CD14-positive monocyte (primary cell): ENCODE measurements at regions not wholly inside any gene's neighbourhood (a gene's known extent, or its start where the extent isn't known, plus 50 kb on each side); places are given as distances from the start of the nearest gene placed in this dataset.

Source experiments
- DNase-seq, 3 donors: peaks; one replicate each; pipeline ENCODE4 v3.0.0-alpha.2; 2011 to 2022
- H2AFZ ChIP-seq: 2 replicates; pipeline ENCODE4 v1.6.0; 2012; ENCODE audit warnings: mild to moderate bottlenecking, low read depth, low read length, inconsistent platforms; ENCODE audit not compliant: insufficient read depth, poor library complexity, severe bottlenecking
- H3K27ac ChIP-seq, 2 donors: 1 replicate in 1 of 2; 2 replicates in 1 of 2; pipeline ENCODE4 v1.5.1; 2012 to 2013; ENCODE audit warnings: low read length in 2 of 2, control low read depth in 1 of 2, inconsistent platforms in 1 of 2, low read depth in 1 of 2, mild to moderate bottlenecking in 1 of 2
- H3K27me3 ChIP-seq, 2 donors: one replicate each; pipeline versions ENCODE4 v1.6.0 to v1.6.1; 2011 to 2013; ENCODE audit warnings: low read length in 2 of 2; ENCODE audit not compliant: control insufficient read depth in 2 of 2, insufficient read depth in 2 of 2
- H3K36me3 ChIP-seq, 2 donors: replicated peaks in 1 of 2; 1 replicate in 1 of 2; 2 replicates in 1 of 2; pipeline versions ENCODE4 v1.5.1 to v1.6.1; 2012 to 2013; ENCODE audit warnings: low read length in 2 of 2, control low read depth in 1 of 2, inconsistent platforms in 1 of 2, mild to moderate bottlenecking in 1 of 2; ENCODE audit not compliant: insufficient read depth in 2 of 2, control insufficient read depth in 1 of 2
- H3K4me1 ChIP-seq, 2 donors: 1 replicate in 1 of 2; 2 replicates in 1 of 2; pipeline versions ENCODE4 v1.5.1 to v1.6.1; 2012 to 2013; ENCODE audit warnings: low read length in 2 of 2, control low read depth in 1 of 2, inconsistent platforms in 1 of 2, mild to moderate bottlenecking in 1 of 2, moderate library complexity in 1 of 2; ENCODE audit not compliant: insufficient read depth in 2 of 2, control insufficient read depth in 1 of 2
- H3K4me2 ChIP-seq: replicated peaks from 2 replicates; pipeline ENCODE3; 2012; ENCODE audit warnings: low read length, moderate library complexity, mild to moderate bottlenecking; ENCODE audit not compliant: poor library complexity, severe bottlenecking; ENCODE audit errors: extremely low read depth
- H3K4me3 ChIP-seq, 3 experiments: fragments of 200-600 bp in 1 of 3; sonication (generic) in 1 of 3; replicated peaks in 1 of 3; 1 replicate in 2 of 3; 2 replicates in 1 of 3; pipeline ENCODE4 v1.5.1; 2011 to 2013; ENCODE audit warnings: low read length in 3 of 3, mild to moderate bottlenecking in 3 of 3, control low read depth in 2 of 3, low read depth in 2 of 3, inconsistent platforms in 1 of 3, moderate library complexity in 1 of 3
- H3K79me2 ChIP-seq: 2 replicates; pipeline ENCODE4 v1.6.0; 2012; ENCODE audit warnings: mild to moderate bottlenecking, control low read depth, inconsistent platforms, low read length, moderate library complexity; ENCODE audit not compliant: insufficient read depth
- H3K9ac ChIP-seq: 2 replicates; pipeline ENCODE4 v1.6.0; 2017; ENCODE audit warnings: low read length, mild to moderate bottlenecking; ENCODE audit not compliant: insufficient read depth, poor library complexity, severe bottlenecking
- H3K9me3 ChIP-seq, 2 donors: replicated peaks in 1 of 2; 1 replicate in 1 of 2; 2 replicates in 1 of 2; pipeline versions ENCODE4 v1.5.1 to v1.6.1; 2012 to 2013; ENCODE audit warnings: low read length in 2 of 2, control low read depth in 1 of 2; ENCODE audit not compliant: control insufficient read depth in 1 of 2, insufficient read depth in 1 of 2
- H4K20me1 ChIP-seq: 2 replicates; pipeline ENCODE4 v1.6.0; 2012; ENCODE audit warnings: mild to moderate bottlenecking, low read length, control low read depth, moderate library complexity; ENCODE audit not compliant: insufficient read depth
- H3K27ac Mint-ChIP-seq, 7 donors: one replicate each; pipeline ENCODE4 v1.8.0; 2020; ENCODE audit warnings: mild to moderate bottlenecking in 7 of 7, mixed read lengths in 7 of 7, moderate library complexity in 6 of 7, inconsistent platforms in 2 of 7
- H3K27me3 Mint-ChIP-seq, 3 donors: one replicate each; pipeline ENCODE4 v1.8.0; 2021 to 2022; ENCODE audit warnings: low read depth in 3 of 3, mild to moderate bottlenecking in 3 of 3, mixed read lengths in 3 of 3, moderate library complexity in 3 of 3, inconsistent platforms in 1 of 3
- H3K36me3 Mint-ChIP-seq, 2 donors: one replicate each; pipeline ENCODE4 v1.8.0; 2020; ENCODE audit warnings: mixed read lengths in 2 of 2, inconsistent platforms in 1 of 2, mild to moderate bottlenecking in 1 of 2
- H3K4me1 Mint-ChIP-seq: one replicate; pipeline ENCODE4 v1.8.0; 2020; ENCODE audit warnings: mild to moderate bottlenecking, mixed read lengths
- H3K4me3 Mint-ChIP-seq, 2 donors: one replicate each; pipeline ENCODE4 v1.8.0; 2020; ENCODE audit warnings: mild to moderate bottlenecking in 2 of 2, mixed read lengths in 2 of 2, moderate library complexity in 1 of 2
- H3K9me3 Mint-ChIP-seq, 7 donors: one replicate each; pipeline ENCODE4 v1.8.0; 2020 to 2022; ENCODE audit warnings: mixed read lengths in 7 of 7, mild to moderate bottlenecking in 6 of 7, moderate library complexity in 6 of 7, inconsistent platforms in 2 of 7
- whole genome bisulfite sequencing: methylation state at CpG from one replicate; pipeline ENCODE4 v1.1.5; 2013; ENCODE audit warnings: missing lambda C conversion rate; ENCODE audit not compliant: insufficient coverage; 5-methylcytosine and 5-hydroxymethylcytosine counted together
- intact Hi-C, 2 donors: fragments of 100-400 bp; cut with micrococcal nuclease; formaldehyde crosslinking; loops; one replicate each; pipeline versions ENCODE4 v1.15.0 to v1.15.1; 2023
- TF ChIP-seq, protein P1 (sequence below): fragments of 200-600 bp; IDR thresholded peaks from one replicate; pipeline ENCODE4 v1.8.0; 2022; ENCODE audit warnings: antibody characterized with exemption, mild to moderate bottlenecking

GRCh38 chr4:127000110-127000509 lies 632.6 kb upstream of the INTU start:
- Histone ChIP-seq H3K9ac (no peak overlapping the region), H3K79me2 (no peaks in the 10 kb centered on the region), H3K36me3 (no peaks in the 10 kb centered on the region), H2AFZ (no peak overlapping the region), H3K4me3 (no peak overlapping the region), H3K27ac (no peak overlapping the region), H4K20me1 (no peaks in the 10 kb centered on the region), H3K27me3 (no peaks in the 10 kb centered on the region), H3K9me3 (peaks cover 0 to 3% of the 10 kb centered on the region in 2 donors), H3K4me2 (no peak overlapping the region), H3K4me1 (no peaks in the 10 kb centered on the region)
- Mint-ChIP-seq H3K9me3 (peaks cover 0 to 5% (median 2%) of the 10 kb centered on the region in 7 donors), H3K36me3 (no peaks in the 10 kb centered on the region), H3K4me1 (no peaks in the 10 kb centered on the region), H3K27me3 (no peaks in the 10 kb centered on the region), H3K27ac (no peak overlapping the region), H3K4me3 (no peak overlapping the region)
- no CpG with 5 or more reads among the region's 1 CpG for WGBS
- TF ChIP-seq, protein P1, sequence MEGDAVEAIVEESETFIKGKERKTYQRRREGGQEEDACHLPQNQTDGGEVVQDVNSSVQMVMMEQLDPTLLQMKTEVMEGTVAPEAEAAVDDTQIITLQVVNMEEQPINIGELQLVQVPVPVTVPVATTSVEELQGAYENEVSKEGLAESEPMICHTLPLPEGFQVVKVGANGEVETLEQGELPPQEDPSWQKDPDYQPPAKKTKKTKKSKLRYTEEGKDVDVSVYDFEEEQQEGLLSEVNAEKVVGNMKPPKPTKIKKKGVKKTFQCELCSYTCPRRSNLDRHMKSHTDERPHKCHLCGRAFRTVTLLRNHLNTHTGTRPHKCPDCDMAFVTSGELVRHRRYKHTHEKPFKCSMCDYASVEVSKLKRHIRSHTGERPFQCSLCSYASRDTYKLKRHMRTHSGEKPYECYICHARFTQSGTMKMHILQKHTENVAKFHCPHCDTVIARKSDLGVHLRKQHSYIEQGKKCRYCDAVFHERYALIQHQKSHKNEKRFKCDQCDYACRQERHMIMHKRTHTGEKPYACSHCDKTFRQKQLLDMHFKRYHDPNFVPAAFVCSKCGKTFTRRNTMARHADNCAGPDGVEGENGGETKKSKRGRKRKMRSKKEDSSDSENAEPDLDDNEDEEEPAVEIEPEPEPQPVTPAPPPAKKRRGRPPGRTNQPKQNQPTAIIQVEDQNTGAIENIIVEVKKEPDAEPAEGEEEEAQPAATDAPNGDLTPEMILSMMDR = no peak
- intact Hi-C loops = no loop called here
- no peak for DNase-seq

- H4K20me1 ChIP-seq = no peaks in the 10 kb centered on the region
- no CpG with 5 or more reads among the region's 2 CpGs for WGBS
- TF ChIP-seq, protein P1 = no peak
- H3K4me2 ChIP-seq = no peak overlapping the region
- H2AFZ ChIP-seq = no peak overlapping the region
- H3K4me1 Mint-ChIP-seq = no peaks in the 10 kb centered on the region
- H3K36me3 ChIP-seq = no peaks in the 10 kb centered on the region
- no peaks in the 10 kb centered on the region for H3K79me2 ChIP-seq
- H3K27ac ChIP-seq = no peak overlapping the region
- H3K27ac Mint-ChIP-seq = no peak overlapping the region
- H3K4me1 ChIP-seq = no peaks in the 10 kb centered on the region
- no peak overlapping the region for H3K4me3 Mint-ChIP-seq
- H3K27me3 ChIP-seq = no peaks in the 10 kb centered on the region
- intact Hi-C loops = no loop called here
- DNase-seq = no peak
- H3K9me3 Mint-ChIP-seq = peaks cover 0 to 5% (median 2%) of the 10 kb centered on the region in 7 donors
- H3K4me3 ChIP-seq = no peak overlapping the region
- H3K27me3 Mint-ChIP-seq = no peaks in the 10 kb centered on the region
- H3K36me3 Mint-ChIP-seq = no peaks in the 10 kb centered on the region
- peaks cover 0 to 3% of the 10 kb centered on the region in 2 donors for H3K9me3 ChIP-seq
- no peak overlapping the region for H3K9ac ChIP-seq
Measured at GRCh38 chr4:127000846-127001245, 631.9 kb upstream of the INTU start.
